Heart right ventricle (tissue), 16 donors: ENCODE measurements at regions not wholly inside any gene's neighbourhood (a gene's known extent, or its start where the extent isn't known, plus 50 kb on each side); places are given as distances from the start of the nearest gene placed in this dataset.

Experiments
- ATAC-seq, 8 donors: fragments of 200-7000 bp; cut with Tn5 transposase; one replicate each; pipeline ENCODE4 v1.9.1; 2020; ENCODE audit warnings: mild to moderate bottlenecking in 8 of 8, moderate library complexity in 8 of 8, moderate number of reproducible peaks in 1 of 8
- DNase-seq, 2 donors: peaks; one replicate each; pipeline ENCODE4 v3.0.0-alpha.2; 2020
- H3K27ac ChIP-seq, 10 donors: fragments of 200-600 bp; sonication (generic) in 2 of 10; one replicate each; pipeline versions ENCODE4 v1.5.0 to v1.8.0; 2020 to 2022; ENCODE audit warnings: mild to moderate bottlenecking in 3 of 10
- H3K27me3 ChIP-seq, 7 donors: fragments of 200-600 bp; one replicate each; pipeline ENCODE4 v1.8.0; 2021 to 2022; ENCODE audit warnings: mild to moderate bottlenecking in 2 of 7
- H3K36me3 ChIP-seq, 9 donors: fragments of 200-600 bp; sonication (generic) in 1 of 9; one replicate each; pipeline versions ENCODE4 v1.5.0 to v1.8.0; 2020 to 2022; ENCODE audit warnings: mild to moderate bottlenecking in 2 of 9
- H3K4me1 ChIP-seq, 9 donors: fragments of 200-600 bp; sonication (generic) in 1 of 9; one replicate each; pipeline versions ENCODE4 v1.5.0 to v1.8.0; 2020 to 2022; ENCODE audit warnings: mild to moderate bottlenecking in 4 of 9
- H3K4me3 ChIP-seq, 10 donors: fragments of 200-600 bp; sonication (generic) in 2 of 10; one replicate each; pipeline versions ENCODE4 v1.5.0 to v1.8.0; 2020 to 2022; ENCODE audit warnings: mild to moderate bottlenecking in 7 of 10, moderate library complexity in 2 of 10
- H3K9me3 ChIP-seq, 11 donors: fragments of 200-600 bp in 10 of 11; sonication (generic) in 2 of 11; one replicate each; pipeline versions ENCODE4 v1.5.0 to v1.8.0; 2013 to 2022; ENCODE audit warnings: mild to moderate bottlenecking in 2 of 11, control low read depth in 1 of 11, moderate library complexity in 1 of 11
- WGBS, 2 donors: extraction: QIAGEN DNeasy Blood & Tissue Kit; methylation state at CpG; one replicate each; pipeline ENCODE4 v1.1.7; 2013; ENCODE audit warnings: inconsistent platforms in 1 of 2; 5-methylcytosine and 5-hydroxymethylcytosine counted together
- intact Hi-C, 10 donors: fragments of 100-400 bp; cut with DNase I; formaldehyde crosslinking; loops; one replicate each; pipeline versions ENCODE4 v1.11.1 to v1.14.2; 2022
- TF ChIP-seq, protein P1 (sequence below), 9 donors: fragments of 200-600 bp; sonication (generic) in 2 of 9; IDR thresholded peaks; one replicate each; pipeline versions ENCODE4 v1.5.0 to v1.8.0; 2021 to 2022; ENCODE audit warnings: antibody characterized with exemption in 9 of 9, mild to moderate bottlenecking in 5 of 9, moderate library complexity in 1 of 9
- donor health status: Arrhythmogenic right ventricular cardiomyopathy.
- donor health status: ischemic (EF 13 %, LVEDD 7.1; RV severe dilation, severe dysfunction).
- donor health status: healthy with polysubstance abuse.
- donor health status: DM: no; HTN: yes; CAD: no.
- donor health status: DM: no; HTN: no; CAD: no.
- donor health status: ischemic (EF 25% LVEDD 6.9; RV normal size, moderate dysfunction).
- donor health status: ischemic (EF 25% LVEDD 5.7; RV mildly dilated, moderate dysfunction).
- donor health status: healthy.
- donor health status: DM: yes; HTN: yes; CAD: no.
- donor health status: Ischemic cardiomyopathy.
- donor health status: ischemic (EF 35%, LVEDD 5.7; RV mildly dilated, moderate dysfunction).
- donor health status: nonischemic (EF 11% LVEDD 7.7; RV severe dilation, severe dysfunction).
- donor health status: DM: yes; HTN: yes; CAD: no.
- donor health status: PGD.
- donor health status: ischemic (EF 29% LVEDD 5.4; RV normal size, mild dysfunction).
- donor health status: nonischemic (EF 23%, LVEDD 6.1; RV moderate dilation, normal function).

DNA sequence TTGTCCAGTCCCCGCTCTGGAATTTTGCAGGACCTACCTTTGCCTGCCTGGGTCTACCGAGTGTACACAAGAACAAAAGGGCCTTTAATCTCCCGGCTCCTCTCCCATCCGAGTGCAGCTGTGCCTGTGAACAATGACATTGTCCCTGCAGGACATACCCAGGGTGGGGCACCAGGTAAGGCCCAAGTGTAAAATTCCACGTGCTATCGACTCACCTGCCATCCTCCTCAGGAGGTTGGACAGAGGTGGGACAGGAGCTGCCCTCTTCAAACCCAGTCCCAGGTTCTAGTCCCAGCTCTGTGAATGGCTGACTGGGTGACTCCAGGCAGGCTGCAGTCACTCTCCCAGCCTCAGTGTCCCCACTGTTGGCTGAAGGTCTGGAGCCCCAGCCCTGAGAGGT, 159.6 kb upstream of the ALDH1B1 start:
- Histone ChIP-seq H3K9me3 (no peaks in the 10 kb centered on the region), H3K4me1 (peaks cover 0 to 5% (median 0%) of the 10 kb centered on the region in 9 donors), H3K27me3 (peaks cover 0 to 10% (median 4%) of the 10 kb centered on the region in 7 donors), H3K4me3 (no peak overlapping the region), H3K36me3 (no peaks in the 10 kb centered on the region), H3K27ac (no peak overlapping the region)
- no peak for ATAC-seq
- 85 to 87% methylated on average over 6 of the region's 6 CpGs for WGBS, 2 donors
- DNase-seq: no peak
- intact Hi-C loops: no loop called here
- TF ChIP-seq, protein P1, sequence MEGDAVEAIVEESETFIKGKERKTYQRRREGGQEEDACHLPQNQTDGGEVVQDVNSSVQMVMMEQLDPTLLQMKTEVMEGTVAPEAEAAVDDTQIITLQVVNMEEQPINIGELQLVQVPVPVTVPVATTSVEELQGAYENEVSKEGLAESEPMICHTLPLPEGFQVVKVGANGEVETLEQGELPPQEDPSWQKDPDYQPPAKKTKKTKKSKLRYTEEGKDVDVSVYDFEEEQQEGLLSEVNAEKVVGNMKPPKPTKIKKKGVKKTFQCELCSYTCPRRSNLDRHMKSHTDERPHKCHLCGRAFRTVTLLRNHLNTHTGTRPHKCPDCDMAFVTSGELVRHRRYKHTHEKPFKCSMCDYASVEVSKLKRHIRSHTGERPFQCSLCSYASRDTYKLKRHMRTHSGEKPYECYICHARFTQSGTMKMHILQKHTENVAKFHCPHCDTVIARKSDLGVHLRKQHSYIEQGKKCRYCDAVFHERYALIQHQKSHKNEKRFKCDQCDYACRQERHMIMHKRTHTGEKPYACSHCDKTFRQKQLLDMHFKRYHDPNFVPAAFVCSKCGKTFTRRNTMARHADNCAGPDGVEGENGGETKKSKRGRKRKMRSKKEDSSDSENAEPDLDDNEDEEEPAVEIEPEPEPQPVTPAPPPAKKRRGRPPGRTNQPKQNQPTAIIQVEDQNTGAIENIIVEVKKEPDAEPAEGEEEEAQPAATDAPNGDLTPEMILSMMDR (IDR thresholded peaks at IDR 0.05): no peak

DNA sequence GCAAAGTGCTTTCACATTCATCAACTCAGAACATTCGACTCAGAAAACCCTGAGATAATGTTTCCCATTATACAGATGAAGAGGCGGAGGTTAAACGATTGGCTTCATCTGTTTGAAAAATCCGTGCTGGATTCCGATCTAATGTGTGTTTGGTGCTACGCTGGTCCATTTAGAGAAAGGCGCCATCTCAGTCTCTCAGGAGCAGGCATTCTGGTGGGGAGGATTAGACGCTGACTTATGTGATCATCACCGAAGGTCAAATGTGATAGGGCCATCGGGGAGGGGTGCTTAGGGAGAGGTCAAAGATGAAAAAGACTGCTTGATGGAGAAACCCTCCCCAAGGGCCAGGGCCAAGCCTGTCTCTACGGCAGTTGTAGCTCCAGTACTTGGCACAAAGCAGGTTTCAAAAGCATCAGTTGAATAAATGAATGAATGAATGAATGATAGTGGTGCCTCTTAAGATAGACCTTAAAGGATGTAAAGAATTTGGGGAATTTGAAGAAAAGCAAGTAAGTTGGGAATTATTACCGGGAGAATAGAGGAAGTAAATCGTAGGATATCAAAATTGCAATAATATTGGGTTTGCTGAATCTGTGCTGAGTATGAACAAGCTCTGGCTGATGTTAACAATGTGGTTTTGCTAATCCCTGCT, 160.6 kb upstream of the SHB start:
- Histone ChIP-seq H3K27me3 (peaks cover 0 to 30% (median 8%) of the 10 kb centered on the region in 7 donors), H3K4me1 (peaks cover 0 to 14% (median 0%) of the 10 kb centered on the region in 9 donors), H3K36me3 (no peaks in the 10 kb centered on the region), H3K4me3 (no peak overlapping the region), H3K27ac (no peak overlapping the region), H3K9me3 (no peaks in the 10 kb centered on the region)
- WGBS, 2 donors: 88% methylated on average over 13 of the region's 13 CpGs
- intact Hi-C loops: no loop called here
- ATAC-seq (no peak), DNase-seq (no peak)
- TF ChIP-seq, protein P1 (IDR thresholded peaks at IDR 0.05): no peak

GRCh38 chr9:38229104-38229500, 160.1 kb upstream of the SHB start:
- no peak for ATAC-seq
- TF ChIP-seq, protein P1 (IDR thresholded peaks at IDR 0.05): no peak
- WGBS, 2 donors: 79% methylated on average over 5 of the region's 5 CpGs

DNA sequence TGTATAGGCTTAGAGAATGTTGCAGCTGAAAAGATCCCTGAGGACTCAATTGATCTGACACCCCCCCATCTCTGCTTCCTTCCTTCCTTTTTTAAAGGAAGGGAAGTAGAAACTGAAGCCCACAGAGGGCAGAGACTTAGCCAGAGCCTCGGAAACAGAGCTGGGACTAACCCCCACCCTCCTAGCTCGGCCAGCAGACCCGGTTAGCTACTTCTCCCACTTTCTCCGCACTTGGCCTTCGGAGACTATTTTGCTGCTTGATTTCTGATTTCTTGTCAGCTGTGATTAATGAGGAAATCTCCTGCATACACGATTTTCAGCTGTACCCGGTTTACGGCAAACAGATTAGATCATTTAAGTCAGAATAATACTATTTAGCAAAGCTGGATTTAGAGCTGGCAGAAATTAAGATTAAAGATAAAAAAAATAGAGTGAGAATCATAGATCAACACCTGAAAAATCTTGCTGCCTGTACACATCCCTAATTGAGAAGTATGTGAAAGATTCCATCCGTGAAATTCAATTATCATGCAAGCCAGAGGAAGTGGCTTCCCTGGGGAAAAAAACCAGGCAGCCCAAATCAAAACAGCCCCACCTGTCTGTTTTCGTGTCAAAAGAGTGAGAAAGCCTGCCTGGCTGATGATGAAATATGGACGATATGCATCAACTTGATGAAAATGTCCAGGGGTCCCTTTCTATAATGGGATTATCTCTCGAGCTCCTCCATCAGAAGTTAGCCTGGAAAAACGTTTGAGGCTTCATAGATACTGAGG, 159.5 kb upstream of the SHB start:
- intact Hi-C loops: no loop called here
- WGBS, 2 donors: 35 to 47% methylated on average over 13 of the region's 13 CpGs
- H3K9me3 ChIP-seq: no peaks in the 10 kb centered on the region
- TF ChIP-seq, protein P1 (IDR thresholded peaks at IDR 0.05): no peak
- H3K4me1 ChIP-seq: peaks cover 0 to 14% (median 0%) of the 10 kb centered on the region in 9 donors
- ATAC-seq: no peak
- H3K27me3 ChIP-seq: peaks cover 0 to 33% (median 8%) of the 10 kb centered on the region in 7 donors
- no peak overlapping the region for H3K27ac ChIP-seq
- no peak for DNase-seq
- H3K36me3 ChIP-seq: no peaks in the 10 kb centered on the region
- no peak overlapping the region for H3K4me3 ChIP-seq

More at GRCh38 chr9:38229104-38229500, 160.1 kb upstream of the SHB start:
- H3K27ac ChIP-seq: no peak overlapping the region
- intact Hi-C loops: no loop called here
- H3K9me3 ChIP-seq: no peaks in the 10 kb centered on the region
- DNase-seq: no peak
- no peak overlapping the region for H3K4me3 ChIP-seq
- no peaks in the 10 kb centered on the region for H3K36me3 ChIP-seq
- H3K27me3 ChIP-seq: peaks cover 0 to 30% (median 8%) of the 10 kb centered on the region in 7 donors
- peaks cover 0 to 14% (median 0%) of the 10 kb centered on the region in 9 donors for H3K4me1 ChIP-seq
